B cell (primary cell): ENCODE measurements at regions not wholly inside any gene's neighbourhood (a gene's known extent, or its start where the extent isn't known, plus 50 kb on each side); places are given as distances from the start of the nearest gene placed in this dataset.

Experiments used
- ATAC-seq: fragments of 200-7000 bp; cut with Tn5 transposase; one replicate; pipeline ENCODE4 v1.10.0; 2021; ENCODE audit warnings: low read depth, mild to moderate bottlenecking, moderate number of reproducible peaks, moderate library complexity
- CTCF ChIA-PET: fragments of 350-600 bp; sonication (Branson Sonifier 250); formaldehyde crosslinking; loops from one replicate; lab custom pipeline; 2021; ENCODE audit warnings: antibody characterized with exemption, inconsistent platforms; lab: Charles Lee
- POLR2A ChIA-PET: fragments of 350-600 bp; sonication (Branson Sonifier 250); formaldehyde crosslinking; loops from one replicate; lab custom pipeline; 2021; ENCODE audit warnings: antibody characterized with exemption; lab: Charles Lee
- DNase-seq: peaks from one replicate; pipeline ENCODE4 v3.0.0; 2013
- H2AFZ ChIP-seq: 2 replicates; pipeline ENCODE4 v1.6.1; 2012; ENCODE audit warnings: mild to moderate bottlenecking, low read depth, low read length; ENCODE audit not compliant: insufficient read depth, poor library complexity, severe bottlenecking
- H3K27ac ChIP-seq, 2 donors: 1 replicate in 1 of 2; 2 replicates in 1 of 2; pipeline ENCODE4 v1.5.1; 2012 to 2013; ENCODE audit warnings: low read length in 2 of 2, mild to moderate bottlenecking in 2 of 2, moderate library complexity in 1 of 2
- H3K27me3 ChIP-seq, 4 experiments: fragments of 200-600 bp in 1 of 4; sonication (generic) in 1 of 4; replicated peaks in 1 of 4; 1 replicate in 2 of 4; 2 replicates in 2 of 4; pipeline versions ENCODE4 v1.6.1 to v1.7.0; 2013 to 2016; ENCODE audit warnings: low read length in 3 of 4, mild to moderate bottlenecking in 2 of 4, mixed read lengths in 1 of 4, moderate library complexity in 1 of 4; ENCODE audit not compliant: insufficient read depth in 4 of 4, control insufficient read depth in 3 of 4; ENCODE audit errors: control extremely low read depth in 1 of 4
- H3K36me3 ChIP-seq, 2 experiments: replicated peaks in 1 of 2; 1 replicate in 1 of 2; 2 replicates in 1 of 2; pipeline versions ENCODE4 v1.6.1 to v1.7.1; 2013; ENCODE audit warnings: low read length in 1 of 2; ENCODE audit not compliant: insufficient read depth in 2 of 2, control insufficient read depth in 1 of 2; ENCODE audit errors: control extremely low read depth in 1 of 2, extremely low read depth in 1 of 2
- H3K4me1 ChIP-seq, 2 donors: fragments of 200-600 bp in 1 of 2; sonication (generic) in 1 of 2; 1 replicate in 1 of 2; 2 replicates in 1 of 2; pipeline versions ENCODE4 v1.5.1 to v1.6.1; 2013 to 2017; ENCODE audit warnings: low read length in 2 of 2; ENCODE audit not compliant: control insufficient read depth in 2 of 2, insufficient read depth in 2 of 2
- H3K4me2 ChIP-seq: replicated peaks from 2 replicates; pipeline ENCODE3; 2012; ENCODE audit warnings: mild to moderate bottlenecking, low read depth, low read length; ENCODE audit not compliant: poor library complexity, severe bottlenecking
- H3K4me3 ChIP-seq, 5 experiments: fragments of 200-600 bp in 1 of 5; sonication (generic) in 1 of 5; 1 replicate in 3 of 5; 2 replicates in 2 of 5; pipeline versions ENCODE4 v1.5.1 to v1.7.0; 2011 to 2016; ENCODE audit warnings: low read length in 4 of 5, mild to moderate bottlenecking in 4 of 5, low read depth in 2 of 5, control low read depth in 1 of 5, moderate library complexity in 1 of 5; ENCODE audit not compliant: insufficient read depth in 1 of 5; ENCODE audit errors: control extremely low read depth in 1 of 5, extremely low read depth in 1 of 5
- H3K79me2 ChIP-seq: fragments of 200-600 bp; sonication (generic); one replicate; pipeline ENCODE4 v1.6.0; 2016; ENCODE audit warnings: low read length; ENCODE audit not compliant: control insufficient read depth, insufficient read depth
- H3K9ac ChIP-seq: fragments of 200-600 bp; sonication (generic); 2 replicates; pipeline ENCODE4 v1.6.1; 2017; ENCODE audit warnings: mild to moderate bottlenecking, low read length, moderate library complexity
- H3K9me3 ChIP-seq, 3 donors: one replicate each; pipeline versions ENCODE4 v1.6.1 to v1.7.1; 2013; ENCODE audit warnings: low read length in 2 of 3; ENCODE audit not compliant: control insufficient read depth in 2 of 3, insufficient read depth in 1 of 3; ENCODE audit errors: control extremely low read depth in 1 of 3
- H4K20me1 ChIP-seq: 2 replicates; pipeline ENCODE4 v1.6.0; 2012; ENCODE audit warnings: mild to moderate bottlenecking, low read length; ENCODE audit not compliant: insufficient read depth, control insufficient read depth, poor library complexity, severe bottlenecking
- H3K27ac Mint-ChIP-seq: one replicate; pipeline ENCODE4 v1.8.0; 2021; ENCODE audit warnings: mixed read lengths
- H3K27me3 Mint-ChIP-seq: one replicate; pipeline ENCODE4 v1.8.0; 2021; ENCODE audit warnings: mixed read lengths
- H3K4me1 Mint-ChIP-seq: one replicate; pipeline ENCODE4 v1.8.0; 2021; ENCODE audit warnings: mixed read lengths
- H3K4me3 Mint-ChIP-seq: one replicate; pipeline ENCODE4 v1.8.0; 2021; ENCODE audit warnings: mixed read lengths
- H3K9me3 Mint-ChIP-seq: one replicate; pipeline ENCODE4 v1.8.0; 2022; ENCODE audit warnings: mixed read lengths; ENCODE audit not compliant: insufficient read depth
- EZH2 ChIP-seq: IDR thresholded peaks from 2 replicates; pipeline ENCODE4 v1.6.1; 2012; ENCODE audit warnings: borderline replicate concordance, low read depth, mild to moderate bottlenecking, moderate library complexity, low read length; ENCODE audit not compliant: insufficient read depth, poor library complexity, severe bottlenecking
- WGBS: methylation state at CpG from one replicate; pipeline ENCODE4 v1.1.5; 2013; ENCODE audit warnings: missing lambda C conversion rate; ENCODE audit not compliant: insufficient coverage; 5-methylcytosine and 5-hydroxymethylcytosine counted together
- intact Hi-C: fragments of 100-400 bp; cut with micrococcal nuclease; formaldehyde crosslinking; loops from one replicate; pipeline ENCODE4 v1.10.0; 2022
- TF ChIP-seq, protein P1 (sequence below): fragments of 200-600 bp; IDR thresholded peaks from one replicate; pipeline ENCODE4 v1.8.0; 2022; ENCODE audit warnings: antibody characterized with exemption, mild to moderate bottlenecking

DNA sequence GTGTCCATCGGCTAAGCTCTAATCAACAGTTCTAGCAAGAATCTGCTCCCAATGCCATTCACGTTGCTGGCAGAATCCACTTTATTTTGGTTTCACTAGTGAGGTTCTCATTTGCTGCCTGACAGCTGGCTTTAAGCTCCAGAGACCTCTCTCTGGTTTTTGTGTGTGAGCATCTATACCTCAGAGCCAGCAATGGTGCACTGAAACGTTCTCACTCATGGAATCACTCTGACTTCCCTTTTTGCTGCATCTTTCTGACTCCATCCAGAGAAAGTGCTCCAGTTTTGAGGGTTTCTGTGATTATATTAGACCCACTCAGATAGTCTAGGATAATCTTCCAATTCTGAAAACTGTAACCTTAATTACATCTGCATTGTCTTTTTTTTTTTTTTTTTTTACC lies 596.6 kb downstream of the RNF144A start:
- Histone ChIP-seq H3K9me3 (peaks cover 0 to 5% (median 0%) of the 10 kb centered on the region in 3 donors), H3K27me3 (no peaks in the 10 kb centered on the region), H3K4me2 (no peak overlapping the region), H3K79me2 (no peaks in the 10 kb centered on the region), H3K27ac (no peak overlapping the region), H3K36me3 (no peaks in the 10 kb centered on the region), H3K9ac (no peak overlapping the region), H2AFZ (no peak overlapping the region), H4K20me1 (no peaks in the 10 kb centered on the region), H3K4me1 (no peaks in the 10 kb centered on the region), H3K4me3 (no peak overlapping the region)
- CTCF ChIA-PET: no interaction called here
- WGBS: 38% methylated on average over 3 of the region's 3 CpGs
- Mint-ChIP-seq H3K27me3 (peaks cover 11% of the 10 kb centered on the region), H3K9me3 (no peaks in the 10 kb centered on the region), H3K4me3 (no peak overlapping the region), H3K27ac (no peak overlapping the region), H3K4me1 (no peaks in the 10 kb centered on the region)
- POLR2A ChIA-PET: no interaction called here
- ATAC-seq (no peak), DNase-seq (no peak)
- intact Hi-C loops: no loop called here
- TF ChIP-seq EZH2: no peak
- TF ChIP-seq, protein P1, sequence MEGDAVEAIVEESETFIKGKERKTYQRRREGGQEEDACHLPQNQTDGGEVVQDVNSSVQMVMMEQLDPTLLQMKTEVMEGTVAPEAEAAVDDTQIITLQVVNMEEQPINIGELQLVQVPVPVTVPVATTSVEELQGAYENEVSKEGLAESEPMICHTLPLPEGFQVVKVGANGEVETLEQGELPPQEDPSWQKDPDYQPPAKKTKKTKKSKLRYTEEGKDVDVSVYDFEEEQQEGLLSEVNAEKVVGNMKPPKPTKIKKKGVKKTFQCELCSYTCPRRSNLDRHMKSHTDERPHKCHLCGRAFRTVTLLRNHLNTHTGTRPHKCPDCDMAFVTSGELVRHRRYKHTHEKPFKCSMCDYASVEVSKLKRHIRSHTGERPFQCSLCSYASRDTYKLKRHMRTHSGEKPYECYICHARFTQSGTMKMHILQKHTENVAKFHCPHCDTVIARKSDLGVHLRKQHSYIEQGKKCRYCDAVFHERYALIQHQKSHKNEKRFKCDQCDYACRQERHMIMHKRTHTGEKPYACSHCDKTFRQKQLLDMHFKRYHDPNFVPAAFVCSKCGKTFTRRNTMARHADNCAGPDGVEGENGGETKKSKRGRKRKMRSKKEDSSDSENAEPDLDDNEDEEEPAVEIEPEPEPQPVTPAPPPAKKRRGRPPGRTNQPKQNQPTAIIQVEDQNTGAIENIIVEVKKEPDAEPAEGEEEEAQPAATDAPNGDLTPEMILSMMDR: no peak

DNA sequence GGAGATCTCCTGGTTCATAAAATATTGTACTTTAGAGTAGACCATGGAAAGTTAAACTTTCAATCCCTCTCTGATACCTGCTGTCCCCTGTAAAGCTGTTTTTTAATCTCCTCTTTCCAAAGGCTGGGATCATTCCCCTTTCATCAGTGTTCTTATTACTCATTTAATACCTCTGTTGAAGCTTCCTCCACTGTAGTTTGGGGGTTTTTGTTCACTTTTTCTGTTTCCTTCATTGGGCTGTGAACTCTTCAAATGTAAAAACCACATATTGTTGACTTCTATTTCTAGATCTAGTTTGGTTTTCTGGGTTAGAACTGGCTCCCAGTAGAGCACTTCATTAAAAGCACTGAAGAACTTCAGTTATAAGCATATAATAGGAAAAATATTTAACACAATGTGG lies 598.1 kb downstream of the RNF144A start:
- H3K27me3 Mint-ChIP-seq: peaks cover 6% of the 10 kb centered on the region
- no peaks in the 10 kb centered on the region for H3K4me1 Mint-ChIP-seq
- H3K9me3 Mint-ChIP-seq: no peaks in the 10 kb centered on the region
- H4K20me1 ChIP-seq: no peaks in the 10 kb centered on the region
- TF ChIP-seq, protein P1: no peak
- TF ChIP-seq EZH2: no peak
- H3K27me3 ChIP-seq: no peaks in the 10 kb centered on the region
- no peaks in the 10 kb centered on the region for H3K79me2 ChIP-seq
- ChIA-PET POLR2A (no interaction called here), CTCF (no interaction called here)
- DNase-seq (no peak), ATAC-seq (no peak)
- no peak overlapping the region for H3K4me2 ChIP-seq
- H3K36me3 ChIP-seq: no peaks in the 10 kb centered on the region
- intact Hi-C loops: no loop called here
- no peaks in the 10 kb centered on the region for H3K4me1 ChIP-seq
- H3K9ac ChIP-seq: no peak overlapping the region
- no peak overlapping the region for H3K27ac Mint-ChIP-seq
- H3K27ac ChIP-seq: no peak overlapping the region
- peaks cover 0 to 3% (median 0%) of the 10 kb centered on the region in 3 donors for H3K9me3 ChIP-seq
- H2AFZ ChIP-seq: no peak overlapping the region
- H3K4me3 Mint-ChIP-seq: no peak overlapping the region
- H3K4me3 ChIP-seq: no peak overlapping the region
